Retinal pigment epithelial cell (primary cell): ENCODE measurements at regions not wholly inside any gene's neighbourhood (a gene's known extent, or its start where the extent isn't known, plus 50 kb on each side); places are given as distances from the start of the nearest gene placed in this dataset.

Experiments
- DNase-seq: peaks from one replicate; pipeline ENCODE4 v3.0.0-alpha.2; 2010; ENCODE audit warnings: low read depth
- H3K4me3 ChIP-seq: 2 replicates; pipeline ENCODE4 v1.5.1; 2011; ENCODE audit warnings: mild to moderate bottlenecking, low read length, control low read depth, moderate library complexity
- TF ChIP-seq, protein P1 (sequence below): conservative IDR thresholded peaks from 2 replicates; pipeline ENCODE4 v1.5.1; 2011; ENCODE audit warnings: low read depth, low read length, control low read depth, inconsistent platforms

DNA sequence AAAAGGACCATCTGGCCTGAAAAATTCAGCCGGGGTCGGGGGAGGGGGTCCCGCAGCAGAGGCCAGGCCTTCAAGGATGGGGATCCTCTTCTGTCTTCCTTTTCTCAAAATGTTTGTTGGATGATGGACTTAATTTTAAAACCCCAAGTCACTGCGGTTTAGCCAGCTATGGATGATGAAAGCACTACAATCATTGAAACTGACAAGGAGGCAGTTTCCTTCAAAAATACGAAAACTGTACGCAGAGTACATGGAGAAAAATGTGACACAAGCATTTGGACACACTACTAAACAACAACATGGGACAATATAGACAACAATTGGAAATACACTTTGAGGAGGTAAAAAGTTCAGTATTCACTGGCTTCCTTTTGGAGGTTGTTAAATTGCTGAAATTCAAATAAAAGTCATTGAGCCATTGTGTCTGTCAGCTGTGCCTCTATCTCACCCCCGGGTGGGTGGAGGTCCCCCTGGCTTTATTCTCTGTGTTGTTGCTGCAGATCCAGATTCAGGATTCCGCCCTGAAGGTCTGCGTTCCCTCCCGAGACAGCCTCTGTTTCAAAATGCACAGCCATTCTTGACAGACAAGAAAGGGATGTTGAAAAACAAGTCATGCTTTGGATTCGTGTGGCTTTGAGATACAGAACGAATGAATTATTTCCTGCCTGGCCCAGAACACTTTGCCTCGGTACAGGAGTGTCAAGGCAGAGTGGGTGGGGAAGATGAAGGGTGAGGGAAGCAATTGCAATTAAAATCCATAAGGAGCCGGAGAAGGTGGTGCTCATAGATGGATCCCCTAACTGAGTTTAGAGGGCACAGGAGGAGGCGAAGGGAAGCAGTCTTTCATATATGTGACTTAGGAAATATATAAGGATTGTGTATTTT, 118.2 kb downstream of the TTLL2 start:
- TF ChIP-seq, protein P1, sequence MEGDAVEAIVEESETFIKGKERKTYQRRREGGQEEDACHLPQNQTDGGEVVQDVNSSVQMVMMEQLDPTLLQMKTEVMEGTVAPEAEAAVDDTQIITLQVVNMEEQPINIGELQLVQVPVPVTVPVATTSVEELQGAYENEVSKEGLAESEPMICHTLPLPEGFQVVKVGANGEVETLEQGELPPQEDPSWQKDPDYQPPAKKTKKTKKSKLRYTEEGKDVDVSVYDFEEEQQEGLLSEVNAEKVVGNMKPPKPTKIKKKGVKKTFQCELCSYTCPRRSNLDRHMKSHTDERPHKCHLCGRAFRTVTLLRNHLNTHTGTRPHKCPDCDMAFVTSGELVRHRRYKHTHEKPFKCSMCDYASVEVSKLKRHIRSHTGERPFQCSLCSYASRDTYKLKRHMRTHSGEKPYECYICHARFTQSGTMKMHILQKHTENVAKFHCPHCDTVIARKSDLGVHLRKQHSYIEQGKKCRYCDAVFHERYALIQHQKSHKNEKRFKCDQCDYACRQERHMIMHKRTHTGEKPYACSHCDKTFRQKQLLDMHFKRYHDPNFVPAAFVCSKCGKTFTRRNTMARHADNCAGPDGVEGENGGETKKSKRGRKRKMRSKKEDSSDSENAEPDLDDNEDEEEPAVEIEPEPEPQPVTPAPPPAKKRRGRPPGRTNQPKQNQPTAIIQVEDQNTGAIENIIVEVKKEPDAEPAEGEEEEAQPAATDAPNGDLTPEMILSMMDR: no peak
- no peak for DNase-seq
- no peak overlapping the region for H3K4me3 ChIP-seq

DNA sequence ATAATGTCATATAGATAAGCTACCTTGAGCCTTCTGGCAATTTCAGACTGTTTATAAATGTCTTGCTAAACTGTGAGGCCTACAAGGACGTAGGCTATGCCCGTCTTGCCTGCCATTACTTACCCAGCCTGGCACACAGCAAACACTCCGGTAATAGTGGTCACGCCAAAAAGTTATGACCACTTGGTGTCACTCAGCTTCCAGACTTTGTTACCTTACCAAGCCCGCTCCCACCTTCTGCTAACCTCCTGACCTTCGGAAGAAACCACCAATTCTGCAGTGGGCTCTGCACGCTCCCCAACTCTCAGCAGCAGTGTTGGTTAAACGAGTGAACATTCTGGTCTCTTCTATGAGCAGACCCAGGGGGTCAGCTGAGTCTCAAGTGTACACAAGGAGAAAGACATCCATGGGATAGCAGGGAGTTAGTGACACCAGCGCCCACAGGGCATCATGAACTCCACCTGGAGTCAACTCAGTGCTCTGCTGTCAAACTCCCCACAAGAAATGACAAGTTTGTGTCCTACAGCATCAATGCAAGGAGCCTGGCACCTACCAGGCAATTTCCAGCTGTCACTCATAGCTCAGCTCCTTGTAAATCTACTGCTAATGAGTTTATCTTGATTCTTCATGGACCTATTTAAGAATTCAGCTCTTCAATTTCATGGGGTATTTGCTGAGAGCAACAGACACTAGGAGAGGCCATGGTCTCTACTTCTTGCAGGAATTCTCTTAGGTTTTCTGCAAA, 119.9 kb downstream of the TTLL2 start:
- H3K4me3 ChIP-seq: no peak overlapping the region
- DNase-seq: no peak
- TF ChIP-seq, protein P1: no peak

DNA sequence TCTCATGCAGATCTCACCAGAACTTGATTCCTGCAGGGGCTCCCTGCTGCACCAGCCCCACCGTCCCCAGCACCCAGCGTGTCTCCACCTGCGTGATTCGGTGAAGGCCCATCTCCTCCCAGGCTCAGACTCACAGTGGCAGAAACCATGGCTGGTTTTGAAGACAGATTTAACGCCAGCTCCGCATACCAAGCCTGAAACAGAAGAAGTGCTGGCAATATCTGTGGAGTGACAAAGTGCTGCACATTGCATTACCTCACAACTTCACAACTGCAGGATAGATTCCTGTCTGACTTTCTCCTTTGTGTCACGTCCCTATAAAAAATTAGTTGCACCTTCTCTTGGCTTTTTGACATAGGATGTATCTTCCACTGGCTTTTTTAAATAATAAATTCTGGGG, 120.7 kb downstream of the TTLL2 start:
- DNase-seq: no peak
- H3K4me3 ChIP-seq: no peak overlapping the region
- TF ChIP-seq, protein P1: no peak

DNA sequence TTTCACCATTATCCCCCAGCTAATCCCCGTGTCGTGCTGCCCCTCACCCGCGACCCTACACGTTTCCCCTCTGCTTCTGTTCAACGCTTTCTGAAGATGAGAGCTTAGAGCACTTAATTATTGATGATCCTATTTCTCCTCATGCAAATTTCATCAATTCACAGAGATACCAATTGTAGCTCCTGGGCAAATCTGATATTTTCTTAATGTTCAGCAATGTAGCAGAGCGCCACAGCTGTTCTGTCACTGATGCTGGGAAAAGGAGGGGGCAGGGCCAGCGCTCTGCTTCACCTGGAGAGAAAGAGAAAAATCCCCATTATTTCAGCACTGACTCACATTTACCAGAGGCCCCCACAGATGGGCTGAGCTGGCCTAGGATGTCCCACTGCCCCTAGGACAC, 121.2 kb downstream of the TTLL2 start:
- TF ChIP-seq, protein P1: no peak
- DNase-seq: no peak
- no peak overlapping the region for H3K4me3 ChIP-seq

DNA sequence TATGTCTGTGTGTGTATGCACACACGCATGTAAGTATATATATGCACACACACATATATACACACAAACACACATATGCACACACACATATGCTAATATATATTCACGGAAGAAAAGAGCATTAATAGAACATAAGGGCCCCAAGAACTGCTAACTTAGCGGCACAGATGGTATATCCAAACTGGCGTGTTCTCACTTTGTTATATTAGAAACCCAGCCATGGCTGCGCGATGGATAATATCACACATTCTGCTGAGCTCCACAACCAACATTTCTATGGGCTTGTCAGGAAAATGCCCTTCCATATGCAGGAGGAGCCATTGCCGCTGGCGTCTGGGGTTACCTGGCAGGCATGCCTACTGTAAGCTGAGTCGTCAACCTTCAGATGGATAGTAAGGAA, 122.1 kb downstream of the TTLL2 start:
- DNase-seq: no peak
- no peak overlapping the region for H3K4me3 ChIP-seq
- TF ChIP-seq, protein P1: no peak

DNA sequence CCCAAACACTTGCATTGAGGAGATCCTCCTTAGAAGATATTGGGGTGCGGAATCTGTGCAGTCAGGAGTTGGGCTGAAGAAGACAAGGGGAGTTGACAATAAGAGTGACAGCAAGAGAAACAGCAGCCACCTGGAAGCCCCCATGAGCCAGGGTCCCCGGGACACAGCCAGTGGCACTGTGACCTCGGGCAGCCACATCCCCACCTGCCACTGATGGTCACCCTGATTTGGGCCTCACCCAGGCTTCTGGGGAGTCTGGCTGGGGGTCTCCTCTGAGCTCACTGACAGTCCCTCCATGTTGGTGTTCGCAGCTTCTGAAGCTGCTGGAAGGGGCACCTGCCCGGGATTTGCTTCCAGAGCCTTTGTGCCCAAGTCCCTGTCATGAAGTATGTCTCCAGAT, 123.5 kb downstream of the TTLL2 start:
- TF ChIP-seq, protein P1: no peak
- DNase-seq: no peak
- no peak overlapping the region for H3K4me3 ChIP-seq
